Transverse colon (tissue), 4 donors: ENCODE measurements at regions not wholly inside any gene's neighbourhood (a gene's known extent, or its start where the extent isn't known, plus 50 kb on each side); places are given as distances from the start of the nearest gene placed in this dataset.

Experiments
- DNase-seq: peaks from one replicate; pipeline ENCODE4 v3.0.0-alpha.2; 2019
- H3K27ac ChIP-seq, 4 donors: fragments of 200-600 bp; sonication (generic); 2 replicates each; pipeline ENCODE4 v1.5.1; 2016 to 2018; ENCODE audit warnings: inconsistent platforms in 4 of 4
- H3K27me3 ChIP-seq: fragments of 200-600 bp; sonication (generic); 2 replicates; pipeline ENCODE4 v1.5.1; 2017; ENCODE audit warnings: inconsistent platforms
- H3K36me3 ChIP-seq, 4 donors: fragments of 200-600 bp; sonication (generic); 2 replicates each; pipeline ENCODE4 v1.5.1; 2017 to 2019; ENCODE audit warnings: inconsistent platforms in 4 of 4
- H3K4me1 ChIP-seq, 4 donors: fragments of 200-600 bp; sonication (generic); 2 replicates each; pipeline ENCODE4 v1.5.1; 2017 to 2020; ENCODE audit warnings: inconsistent platforms in 4 of 4
- H3K4me3 ChIP-seq, 4 donors: fragments of 200-600 bp; sonication (generic); 1 replicate in 1 of 4; 2 replicates in 3 of 4; pipeline versions ENCODE4 v1.5.1 to v1.6.1; 2017 to 2019; ENCODE audit warnings: inconsistent platforms in 4 of 4
- H3K9me3 ChIP-seq, 2 donors: fragments of 200-600 bp; sonication (generic); 2 replicates each; pipeline ENCODE4 v1.5.1; 2017 to 2019; ENCODE audit warnings: inconsistent platforms in 2 of 2
- CTCF ChIP-seq, 5 experiments: fragments of 200-600 bp in 3 of 5; fragments of 450-650 bp in 2 of 5; sonication (generic) in 3 of 5; IDR thresholded peaks; 1 replicate in 2 of 5; 2 replicates in 3 of 5; pipeline ENCODE4 v1.5.1; 2016 to 2017; ENCODE audit warnings: antibody characterized with exemption in 5 of 5, inconsistent platforms in 3 of 5, mild to moderate bottlenecking in 2 of 5, moderate library complexity in 1 of 5
- EP300 ChIP-seq: sonication (generic); formaldehyde crosslinking; IDR thresholded peaks from one replicate; pipeline ENCODE4 v1.6.1; 2017; ENCODE audit warnings: antibody characterized with exemption, low read depth
- POLR2A ChIP-seq: fragments of 450-650 bp; IDR thresholded peaks from one replicate; pipeline ENCODE4 v1.6.1; 2016; ENCODE audit warnings: antibody characterized with exemption, mild to moderate bottlenecking, moderate library complexity
- POLR2AphosphoS5 ChIP-seq, 3 donors: sonication (generic); formaldehyde crosslinking; IDR thresholded peaks; one replicate each; pipeline ENCODE4 v1.6.1; 2016; ENCODE audit warnings: antibody characterized with exemption in 3 of 3
- WGBS, 2 donors: methylation state at CpG; one replicate each; pipeline ENCODE4 v1.1.5; 2018; ENCODE audit warnings: low coverage in 1 of 2; 5-methylcytosine and 5-hydroxymethylcytosine counted together
- in situ Hi-C, 4 donors: fragments of 200-750 bp; cut with MboI; loops; one replicate each; pipeline versions ENCODE4 v1.15.0 to v1.15.1; 2017; ENCODE audit warnings: low sequenced_read_pairs in 3 of 4, low pct_ligation_motif_present in 1 of 4, low pct_unique_long_range_greater_than_20kb in 1 of 4
- intact Hi-C: fragments of 100-400 bp; cut with DNase I; formaldehyde crosslinking; loops from one replicate; pipeline ENCODE4 v1.15.1; 2023; ENCODE audit warnings: low total_unique reads

- no peak overlapping the region for H3K4me3 ChIP-seq
- H3K27ac ChIP-seq, result no peak overlapping the region
- WGBS, 2 donors, result 92 to 97% methylated on average over 2 of the region's 2 CpGs
- H3K9me3 ChIP-seq, result no peaks in the 10 kb centered on the region
- no peaks in the 10 kb centered on the region for H3K36me3 ChIP-seq
- H3K27me3 ChIP-seq, result no peaks in the 10 kb centered on the region
- TF ChIP-seq POLR2AphosphoS5 (IDR thresholded peaks at IDR 0.05) (no peak), CTCF (IDR thresholded peaks at IDR 0.05) (no peak), POLR2A (no peak)
- no peak for DNase-seq
- intact Hi-C loops (no loop called here), in situ Hi-C loops (no loop called here)
- H3K4me1 ChIP-seq, result no peaks in the 10 kb centered on the region
Observed at GRCh38 chr1:79531790-79532189, 525.3 kb upstream of the ADGRL4 start.

GRCh38 chr1:79530476-79530875, 523.9 kb upstream of the ADGRL4 start:
- WGBS, 2 donors, result 83 to 92% methylated on average over 2 of the region's 2 CpGs
- Histone ChIP-seq H3K9me3 (no peaks in the 10 kb centered on the region), H3K4me3 (no peak overlapping the region), H3K4me1 (no peaks in the 10 kb centered on the region), H3K27me3 (no peaks in the 10 kb centered on the region), H3K27ac (no peak overlapping the region), H3K36me3 (no peaks in the 10 kb centered on the region)
- TF ChIP-seq CTCF (IDR thresholded peaks at IDR 0.05) (no peak), POLR2AphosphoS5 (IDR thresholded peaks at IDR 0.05) (no peak), EP300 (no peak), POLR2A (no peak)
- intact Hi-C loops, result no loop called here
- no peak for DNase-seq
- in situ Hi-C loops, result no loop called here

GRCh38 chr1:79530055-79530454, 523.5 kb upstream of the ADGRL4 start:
- H3K4me3 ChIP-seq, result no peak overlapping the region
- 77 to 78% methylated on average over 2 of the region's 2 CpGs for WGBS, 2 donors
- in situ Hi-C loops, result no loop called here
- TF ChIP-seq EP300 (no peak), CTCF (IDR thresholded peaks at IDR 0.05) (no peak), POLR2A (no peak), POLR2AphosphoS5 (IDR thresholded peaks at IDR 0.05) (no peak)
- no peaks in the 10 kb centered on the region for H3K9me3 ChIP-seq
- H3K36me3 ChIP-seq, result no peaks in the 10 kb centered on the region
- no peak for DNase-seq
- intact Hi-C loops, result no loop called here
- H3K4me1 ChIP-seq, result no peaks in the 10 kb centered on the region
- H3K27me3 ChIP-seq, result no peaks in the 10 kb centered on the region
- no peak overlapping the region for H3K27ac ChIP-seq

- Histone ChIP-seq H3K4me3 (no peak overlapping the region), H3K9me3 (no peaks in the 10 kb centered on the region), H3K36me3 (no peaks in the 10 kb centered on the region), H3K27ac (no peak overlapping the region), H3K27me3 (no peaks in the 10 kb centered on the region), H3K4me1 (no peaks in the 10 kb centered on the region)
- WGBS, 2 donors, result 79 to 88% methylated on average over 1 of the region's 1 CpG
- DNase-seq, result no peak
- intact Hi-C loops, result no loop called here
- TF ChIP-seq EP300, result no peak
- in situ Hi-C loops, result no loop called here
Observed at GRCh38 chr1:79524126-79524525, 517.6 kb upstream of the ADGRL4 start.

- 69 to 74% methylated on average over 4 of the region's 4 CpGs for WGBS, 2 donors
- no peak for TF ChIP-seq CTCF (IDR thresholded peaks at IDR 0.05)
- no peak for TF ChIP-seq EP300
- TF ChIP-seq POLR2AphosphoS5 (IDR thresholded peaks at IDR 0.05), result no peak
- no peak for TF ChIP-seq POLR2A
- no peak for DNase-seq
- no peaks in the 10 kb centered on the region for H3K27me3 ChIP-seq
- H3K4me3 ChIP-seq, result no peak overlapping the region
- intact Hi-C loops, result no loop called here
- H3K27ac ChIP-seq, result no peak overlapping the region
- H3K4me1 ChIP-seq, result no peaks in the 10 kb centered on the region
- in situ Hi-C loops, result no loop called here
- H3K36me3 ChIP-seq, result no peaks in the 10 kb centered on the region
- no peaks in the 10 kb centered on the region for H3K9me3 ChIP-seq
Observed at GRCh38 chr1:79519084-79519760, 512.7 kb upstream of the ADGRL4 start.
